ENCODE measurements at regions not wholly inside any gene's neighbourhood (a gene's known extent, or its start where the extent isn't known, plus 50 kb on each side); places are given as distances from the start of the nearest gene placed in this dataset.

- TF ChIP-seq CTCF (IDR thresholded peaks at IDR 0.05 in 2 of 3, conservative IDR thresholded peaks at IDR 0.05 in 1 of 3; ENCODE audit: borderline replicate concordance in 1 of 3, insufficient read depth in 1 of 3, low read depth in 2 of 3, low read length in 2 of 3) (no peak), EGR1 (IDR thresholded peaks at IDR 0.05; ENCODE audit: low read depth) (no peak), EZH2 (IDR thresholded peaks at IDR 0.05) (no peak), EZH2phosphoT487 (IDR thresholded peaks at IDR 0.05; ENCODE audit: borderline replicate concordance) (no peak), POLR2AphosphoS5 (IDR thresholded peaks at IDR 0.05; ENCODE audit: low read depth, low read length) (no peak), RAD21 (IDR thresholded peaks at IDR 0.05; ENCODE audit: low read depth) (no peak)
Observed at GRCh38 chr13:18949489-18949761, 232.2 kb downstream of the TUBA3C start.

Measured in HCT116 (cell line).